Uterus (tissue), 2 donors: ENCODE measurements at regions not wholly inside any gene's neighbourhood (a gene's known extent, or its start where the extent isn't known, plus 50 kb on each side); places are given as distances from the start of the nearest gene placed in this dataset.

Experiments
- POLR2A ChIP-seq, 2 donors: fragments of 450-650 bp; IDR thresholded peaks; one replicate each; pipeline ENCODE4 v1.6.1; 2016; ENCODE audit warnings: antibody characterized with exemption in 2 of 2, mild to moderate bottlenecking in 1 of 2, moderate library complexity in 1 of 2
- TF ChIP-seq, protein P1 (sequence below), 4 experiments: fragments of 200-600 bp in 2 of 4; fragments of 450-650 bp in 2 of 4; sonication (generic) in 2 of 4; IDR thresholded peaks; one replicate each; pipeline ENCODE4 v1.5.1; 2016 to 2019; ENCODE audit warnings: antibody characterized with exemption in 4 of 4, mild to moderate bottlenecking in 2 of 4, moderate library complexity in 1 of 4

DNA sequence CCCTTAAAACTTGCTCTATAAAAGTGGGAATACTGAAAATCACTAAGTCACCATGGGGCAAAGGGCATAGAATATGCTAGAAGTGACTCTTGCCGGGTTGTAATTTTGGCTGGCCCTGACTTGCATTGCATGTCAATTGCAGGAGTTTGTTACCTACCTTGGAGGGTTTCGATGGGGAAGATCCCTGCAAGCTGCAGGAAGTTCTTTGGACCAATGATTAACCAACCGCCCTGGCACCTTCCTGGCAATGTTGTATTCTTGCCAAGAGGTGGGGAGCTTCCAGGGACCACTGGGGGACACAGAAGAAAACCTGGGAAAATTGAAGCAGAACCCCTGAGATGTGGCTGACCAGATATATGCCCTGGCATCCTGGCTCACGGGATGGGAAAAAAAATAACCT, 235.8 kb downstream of the B3GLCT start:
- TF ChIP-seq, protein P1, sequence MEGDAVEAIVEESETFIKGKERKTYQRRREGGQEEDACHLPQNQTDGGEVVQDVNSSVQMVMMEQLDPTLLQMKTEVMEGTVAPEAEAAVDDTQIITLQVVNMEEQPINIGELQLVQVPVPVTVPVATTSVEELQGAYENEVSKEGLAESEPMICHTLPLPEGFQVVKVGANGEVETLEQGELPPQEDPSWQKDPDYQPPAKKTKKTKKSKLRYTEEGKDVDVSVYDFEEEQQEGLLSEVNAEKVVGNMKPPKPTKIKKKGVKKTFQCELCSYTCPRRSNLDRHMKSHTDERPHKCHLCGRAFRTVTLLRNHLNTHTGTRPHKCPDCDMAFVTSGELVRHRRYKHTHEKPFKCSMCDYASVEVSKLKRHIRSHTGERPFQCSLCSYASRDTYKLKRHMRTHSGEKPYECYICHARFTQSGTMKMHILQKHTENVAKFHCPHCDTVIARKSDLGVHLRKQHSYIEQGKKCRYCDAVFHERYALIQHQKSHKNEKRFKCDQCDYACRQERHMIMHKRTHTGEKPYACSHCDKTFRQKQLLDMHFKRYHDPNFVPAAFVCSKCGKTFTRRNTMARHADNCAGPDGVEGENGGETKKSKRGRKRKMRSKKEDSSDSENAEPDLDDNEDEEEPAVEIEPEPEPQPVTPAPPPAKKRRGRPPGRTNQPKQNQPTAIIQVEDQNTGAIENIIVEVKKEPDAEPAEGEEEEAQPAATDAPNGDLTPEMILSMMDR (IDR thresholded peaks at IDR 0.05), result no peak
- no peak for TF ChIP-seq POLR2A (IDR thresholded peaks at IDR 0.05)
